C4-2B (cell line): ENCODE measurements at regions not wholly inside any gene's neighbourhood (a gene's known extent, or its start where the extent isn't known, plus 50 kb on each side); places are given as distances from the start of the nearest gene placed in this dataset.

Source experiments
- CTCF ChIP-seq: fragments of 450-650 bp; conservative IDR thresholded peaks from 2 replicates; pipeline ENCODE4 v1.5.1; 2017; ENCODE audit warnings: mild to moderate bottlenecking
- ZFX ChIP-seq: fragments of 450-650 bp; IDR thresholded peaks from 2 replicates; pipeline ENCODE4 v1.6.1; 2017

GRCh38 chr16:26433807-26434206, 632.9 kb upstream of the C16orf82 start:
- TF ChIP-seq CTCF (no peak), ZFX (no peak)
